ENCODE measurements at regions not wholly inside any gene's neighbourhood (a gene's known extent, or its start where the extent isn't known, plus 50 kb on each side); places are given as distances from the start of the nearest gene placed in this dataset.
A peak's percentile ranks its signal among the peaks of the same experiment; 100 is the strongest.

DNA sequence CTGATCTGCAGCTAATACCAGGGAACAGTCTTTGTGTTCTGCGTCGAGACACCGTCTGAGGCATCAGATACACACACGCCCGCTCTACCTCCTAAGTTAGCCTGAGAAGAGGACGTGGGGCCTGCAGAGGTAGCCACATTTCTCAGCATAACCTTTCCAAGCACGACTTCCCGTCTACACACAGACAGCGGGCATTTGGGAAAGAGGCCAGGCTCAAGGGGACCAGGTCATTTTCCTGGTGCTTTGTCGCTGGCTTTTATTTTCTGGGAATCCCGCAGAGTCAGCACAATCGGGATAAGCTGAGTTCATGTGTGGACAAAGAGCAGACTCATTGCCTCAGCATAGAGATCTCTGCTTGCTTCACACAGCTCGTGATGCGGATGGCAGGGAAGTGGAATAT lies 72.5 kb upstream of the SMYD2 start:
- no peak for DNase-seq

DNA sequence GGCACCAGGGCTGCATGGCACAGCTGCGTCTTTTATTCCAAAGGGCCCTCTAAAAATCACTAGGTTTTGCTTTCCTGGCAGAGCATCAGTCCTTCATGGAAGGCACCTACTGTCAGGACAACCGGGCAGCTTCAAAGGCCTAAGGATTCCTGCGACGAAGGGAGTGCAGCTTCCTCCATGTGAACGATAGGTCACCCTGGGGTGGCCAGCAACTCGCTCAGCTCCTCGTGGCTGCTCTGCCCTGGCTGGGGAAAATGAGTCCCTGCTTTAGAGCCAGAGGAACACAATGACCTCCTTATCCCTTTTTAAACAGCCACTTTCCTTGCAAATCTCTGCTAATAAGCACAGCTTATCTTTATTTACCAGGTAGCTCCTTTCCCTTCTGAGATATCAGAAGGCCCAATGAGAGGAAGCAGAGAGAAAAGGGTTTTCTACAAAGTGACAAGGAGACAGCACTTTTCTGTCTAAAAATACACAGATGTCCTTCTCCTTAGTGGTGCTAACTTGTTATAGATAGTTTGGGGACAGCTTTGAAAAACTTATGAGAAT lies 71.6 kb upstream of the SMYD2 start:
- DNase-seq, result no peak

DNA sequence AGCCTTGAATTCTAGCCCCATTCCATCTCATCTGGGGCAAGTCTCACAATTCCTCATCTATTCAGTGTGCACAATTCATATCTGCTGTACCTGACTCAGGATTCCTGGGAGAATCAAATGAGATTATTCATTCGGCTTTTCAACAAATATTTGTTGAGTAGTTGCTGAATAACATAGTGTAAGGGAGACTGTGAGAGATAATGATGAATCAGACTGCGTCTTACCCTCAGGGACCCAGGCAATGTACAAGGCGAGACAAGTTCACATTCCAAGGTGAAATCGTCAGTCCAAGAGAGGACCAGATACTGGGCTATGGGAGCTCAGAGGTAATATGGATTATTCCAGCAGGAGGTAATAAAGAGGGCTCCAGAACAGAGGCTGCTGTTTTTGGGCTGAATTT lies 67.8 kb upstream of the SMYD2 start:
- DNase-seq, result no peak

DNA sequence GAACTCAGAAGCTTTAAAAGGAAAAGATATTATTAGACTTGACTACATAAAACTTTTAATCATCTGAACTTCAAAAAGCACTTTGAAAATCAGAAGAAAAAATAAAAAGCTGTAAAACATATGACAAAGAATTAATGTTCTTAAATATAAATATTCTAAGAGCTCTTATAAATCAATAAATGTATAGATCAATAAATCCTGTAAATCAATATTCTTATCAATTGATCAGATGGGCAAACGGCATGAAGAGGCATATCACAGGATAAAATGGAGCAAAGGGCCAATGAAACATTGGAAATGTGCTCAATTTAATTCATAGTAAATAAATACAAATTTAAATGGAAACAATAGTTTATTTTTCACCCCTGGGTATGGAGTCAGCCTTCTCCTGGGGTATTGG lies 66.1 kb upstream of the SMYD2 start:
- no peak for DNase-seq

DNA sequence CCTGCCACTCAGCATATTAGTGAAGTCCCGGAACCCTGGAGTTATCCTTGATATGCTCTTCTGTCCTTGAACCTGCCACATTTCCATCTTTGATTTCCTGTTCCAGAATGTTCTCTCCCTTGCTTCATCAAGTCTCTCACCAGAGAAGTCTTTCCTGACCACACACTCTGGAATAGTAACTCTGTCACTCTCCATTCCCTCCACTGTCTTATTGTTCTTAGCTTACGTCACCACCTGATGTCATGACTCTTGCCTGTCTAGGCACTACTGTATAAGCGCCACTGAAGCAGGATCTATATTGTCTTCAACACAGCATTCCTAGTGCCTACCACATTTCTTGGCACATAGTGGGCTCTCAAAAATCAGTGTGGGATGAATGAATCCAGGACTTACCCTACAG lies 65.4 kb upstream of the SMYD2 start:
- no peak for DNase-seq

DNA sequence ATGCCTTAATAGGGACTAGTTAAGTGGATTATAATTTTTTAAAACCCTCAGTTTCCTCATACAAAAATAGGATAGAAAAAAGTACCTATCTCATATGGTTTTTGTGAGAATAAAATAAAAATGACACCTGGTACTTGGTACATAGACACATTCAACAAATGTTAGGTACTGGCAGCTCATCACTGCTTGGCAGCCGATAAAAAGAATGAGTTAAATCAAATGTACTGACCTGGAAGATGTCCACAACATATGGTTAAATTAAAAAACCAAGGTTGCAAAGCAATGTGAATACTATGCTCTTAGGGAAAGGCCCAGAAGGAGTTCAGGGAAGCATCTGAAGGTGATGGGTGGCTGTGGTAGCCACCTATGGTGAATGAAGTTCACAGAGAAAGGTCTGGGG lies 64.9 kb upstream of the SMYD2 start:
- DNase-seq, result no peak

DNA sequence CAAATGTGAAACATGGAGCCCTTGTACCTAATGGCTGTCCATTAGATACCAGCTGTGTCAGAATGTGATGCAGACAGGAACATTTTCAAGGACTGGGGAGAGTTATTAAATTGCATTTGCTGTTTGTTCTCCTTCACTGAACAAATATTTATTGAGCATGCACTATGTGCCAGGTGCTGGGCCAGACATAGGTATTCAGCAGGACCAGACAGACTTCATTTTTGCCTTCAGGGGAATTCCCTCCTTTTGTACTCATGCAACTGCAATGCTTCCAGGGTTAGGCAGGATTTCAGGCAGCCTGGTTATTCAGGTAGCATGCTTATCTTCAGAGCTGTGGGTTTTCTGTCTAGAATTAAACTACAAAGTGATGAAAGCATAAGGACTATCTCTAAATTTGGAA lies 64.2 kb upstream of the SMYD2 start:
- no peak for DNase-seq

DNA sequence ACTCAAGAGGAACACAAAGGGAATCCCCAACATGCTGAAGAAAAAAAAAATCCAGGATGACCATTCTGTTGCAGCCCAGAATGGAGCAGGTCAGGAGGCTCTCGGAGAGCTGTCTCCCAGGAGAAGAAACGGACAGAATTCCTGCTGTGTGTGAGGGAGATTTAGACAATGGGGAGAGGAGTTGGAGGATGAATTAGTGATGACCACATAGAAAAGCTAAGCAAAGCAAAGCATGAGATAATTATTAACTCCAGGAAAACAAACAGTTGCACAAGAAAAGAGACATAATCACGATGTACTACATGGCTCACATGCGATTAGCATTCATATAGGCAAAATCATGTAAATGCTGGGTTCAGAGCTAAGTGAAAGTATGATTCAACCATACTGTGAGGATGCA lies 61.1 kb upstream of the SMYD2 start:
- DNase-seq, result no peak

DNA sequence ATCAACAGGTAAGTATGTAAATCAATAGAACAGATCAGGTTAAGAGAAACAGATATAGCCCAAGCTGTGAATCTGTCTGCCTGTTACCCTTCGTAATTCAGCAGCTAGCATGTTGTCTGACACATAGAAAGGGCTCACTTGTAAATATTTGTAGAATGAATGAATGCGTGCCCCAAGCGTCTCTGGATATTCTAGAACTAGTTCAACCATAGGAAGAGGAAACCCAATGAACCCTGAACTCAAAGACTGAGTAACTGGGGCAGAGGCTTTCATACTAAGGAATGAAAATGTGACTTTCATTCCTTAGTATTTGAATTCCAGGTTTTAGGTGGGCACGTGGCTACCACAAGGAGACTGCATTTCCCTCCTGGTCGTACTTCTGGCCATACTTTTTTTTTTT lies 60.1 kb upstream of the SMYD2 start:
- no peak for DNase-seq

DNA sequence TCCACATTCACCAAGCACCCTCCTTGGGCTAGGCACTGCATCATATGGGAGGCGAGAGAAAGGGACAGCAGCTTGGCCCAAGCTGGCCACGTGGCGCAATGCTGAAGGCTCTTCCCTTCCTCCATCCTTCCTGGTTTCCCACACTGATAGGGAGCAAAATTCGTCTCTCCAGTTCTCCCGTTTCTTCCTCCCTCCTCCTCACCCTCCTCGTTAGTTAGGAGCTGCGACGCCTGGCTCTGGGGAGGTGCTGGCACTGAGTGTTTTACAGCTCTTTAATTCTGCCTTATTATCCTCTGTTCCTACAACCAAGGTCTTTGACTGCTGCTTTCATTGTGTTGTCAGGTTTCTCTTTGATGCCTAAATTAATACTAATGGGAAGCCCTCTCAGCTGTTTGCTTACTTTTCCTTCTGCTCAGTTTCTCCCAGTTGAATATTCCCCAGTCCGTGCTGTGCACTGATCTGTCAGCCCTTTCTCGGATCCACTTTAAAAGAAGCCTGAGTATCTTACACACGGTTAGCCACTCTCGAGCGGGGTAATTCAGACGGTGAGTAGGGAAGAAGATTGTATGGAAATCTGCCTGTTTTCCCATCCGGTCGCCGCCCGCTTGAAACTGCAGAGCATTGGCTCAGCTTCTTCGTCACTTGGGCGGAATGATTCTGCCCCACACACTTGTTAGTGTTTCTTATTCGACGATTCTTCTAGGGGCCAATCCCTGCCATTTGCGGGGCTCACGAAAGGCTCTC lies 56.2 kb upstream of the SMYD2 start:
- peak; percentile 5 for DNase-seq

DNA sequence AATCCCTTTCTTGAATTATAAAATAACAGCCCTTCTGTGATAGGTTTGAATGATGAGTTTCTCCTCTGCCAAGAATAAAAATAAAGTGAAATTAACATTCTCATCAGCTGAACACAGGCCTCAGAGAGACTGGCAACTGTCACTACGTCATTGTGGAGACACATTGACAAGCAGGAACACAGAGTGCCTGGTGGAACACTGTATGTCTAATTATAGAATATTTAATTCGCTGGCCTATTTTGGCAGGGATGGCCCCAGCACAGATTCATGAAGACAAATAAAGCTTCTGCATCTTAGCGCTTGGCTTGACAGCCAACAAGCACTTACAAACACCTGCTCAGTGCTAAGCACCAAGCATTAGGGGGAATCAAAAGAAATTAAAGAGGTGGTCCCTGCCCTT lies 52.0 kb upstream of the SMYD2 start:
- peak; percentile 25 for DNase-seq

DNA sequence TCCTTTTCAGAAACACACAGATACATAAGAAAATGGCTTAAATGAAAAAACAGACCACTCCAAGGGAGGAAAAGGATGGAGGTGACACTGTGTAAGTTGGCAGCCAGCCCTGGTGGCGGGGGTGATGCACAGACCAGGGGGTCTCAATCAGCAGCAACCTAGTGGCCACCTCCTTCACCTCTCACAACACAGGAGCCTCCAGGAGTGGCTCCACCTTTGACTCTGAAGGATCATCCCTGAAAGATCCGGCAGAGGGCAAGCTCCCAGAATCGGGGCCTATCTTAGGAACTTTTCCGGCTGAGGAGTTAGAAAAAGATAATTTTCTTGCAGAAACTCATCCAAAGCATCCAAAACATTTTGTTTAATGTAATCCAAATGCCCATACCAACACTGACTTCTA lies 51.2 kb upstream of the SMYD2 start:
- no peak for DNase-seq

All from midbrain (tissue), 1 donor.